GM23338 (cell line): ENCODE measurements at regions not wholly inside any gene's neighbourhood (a gene's known extent, or its start where the extent isn't known, plus 50 kb on each side); places are given as distances from the start of the nearest gene placed in this dataset.

ENCODE experiments used
- ATAC-seq: fragments of 200-7000 bp; cut with Tn5 transposase; 3 replicates; pipeline ENCODE4 v1.9.1; 2020
- DNase-seq: peaks from one replicate; pipeline ENCODE4 v3.0.0-alpha.2; 2015; ENCODE audit warnings: low spot score
- H2AFZ ChIP-seq: fragments of 200-600 bp; sonication (generic); 2 replicates; pipeline ENCODE4 v1.8.0; 2016; ENCODE audit warnings: antibody characterized with exemption, mild to moderate bottlenecking, moderate library complexity
- H3F3A ChIP-seq: fragments of 200-600 bp; sonication (generic); replicated peaks from 2 replicates; pipeline ENCODE4 v1.8.0; 2017; ENCODE audit warnings: antibody characterized with exemption, mixed run types, low read depth
- H3K27ac ChIP-seq: fragments of 200-600 bp; sonication (generic); 2 replicates; pipeline ENCODE4 v1.6.1; 2016; ENCODE audit warnings: low read depth
- H3K27me3 ChIP-seq: fragments of 200-600 bp; sonication (generic); 2 replicates; pipeline ENCODE4 v1.8.0; 2016; ENCODE audit warnings: mild to moderate bottlenecking, mixed run types, moderate library complexity; ENCODE audit not compliant: insufficient read depth
- H3K36me3 ChIP-seq: fragments of 200-600 bp; sonication (generic); 2 replicates; pipeline ENCODE4 v1.8.0; 2016; ENCODE audit warnings: mild to moderate bottlenecking; ENCODE audit not compliant: insufficient read depth
- H3K4me1 ChIP-seq: fragments of 200-600 bp; sonication (generic); 2 replicates; pipeline ENCODE4 v1.8.0; 2016; ENCODE audit warnings: mild to moderate bottlenecking, moderate library complexity; ENCODE audit not compliant: insufficient read depth
- H3K4me2 ChIP-seq: fragments of 200-600 bp; sonication (generic); 2 replicates; pipeline ENCODE4 v1.7.1; 2017; ENCODE audit warnings: mixed run types
- H3K4me3 ChIP-seq: fragments of 200-600 bp; sonication (generic); 2 replicates; pipeline ENCODE4 v1.6.1; 2016; ENCODE audit warnings: mixed run types
- H3K79me2 ChIP-seq: fragments of 200-600 bp; sonication (generic); replicated peaks from 2 replicates; pipeline ENCODE4 v1.8.0; 2017; ENCODE audit warnings: mild to moderate bottlenecking; ENCODE audit not compliant: insufficient read depth
- H3K9me2 ChIP-seq: fragments of 200-600 bp; sonication (generic); 2 replicates; pipeline ENCODE4 v1.8.0; 2017; ENCODE audit not compliant: insufficient read depth
- H4K20me1 ChIP-seq: fragments of 200-600 bp; sonication (generic); replicated peaks from 2 replicates; pipeline ENCODE4 v1.8.0; 2017; ENCODE audit warnings: mild to moderate bottlenecking; ENCODE audit not compliant: insufficient read depth
- H3K27ac Mint-ChIP-seq: 2 replicates; pipeline ENCODE4 v1.8.0; 2020; ENCODE audit warnings: inconsistent platforms, mild to moderate bottlenecking, moderate library complexity, mixed read lengths
- H3K27me3 Mint-ChIP-seq: 3 replicates; pipeline ENCODE4 v1.8.0; 2022; ENCODE audit warnings: low read depth, mild to moderate bottlenecking, moderate library complexity, mixed read lengths, inconsistent platforms; ENCODE audit not compliant: insufficient read depth, poor library complexity
- H3K36me3 Mint-ChIP-seq: 3 replicates; pipeline ENCODE4 v1.8.0; 2021; ENCODE audit warnings: low read depth, mild to moderate bottlenecking, inconsistent platforms, moderate library complexity, mixed read lengths
- H3K4me1 Mint-ChIP-seq: 3 replicates; pipeline ENCODE4 v1.8.0; 2020; ENCODE audit warnings: mild to moderate bottlenecking, inconsistent platforms, mixed read lengths
- H3K4me3 Mint-ChIP-seq: 3 replicates; pipeline ENCODE4 v1.8.0; 2021; ENCODE audit warnings: moderate library complexity, mild to moderate bottlenecking, inconsistent platforms, mixed read lengths
- H3K9me3 Mint-ChIP-seq: 3 replicates; pipeline ENCODE4 v1.8.0; 2020; ENCODE audit warnings: moderate library complexity, mild to moderate bottlenecking, inconsistent platforms, mixed read lengths
- CREB1 ChIP-seq: fragments of 250-450 bp; sonication (Bioruptor Pico); IDR thresholded peaks from 2 replicates; pipeline ENCODE4 v1.5.0; 2020; ENCODE audit warnings: low read depth, mild to moderate bottlenecking, moderate library complexity
- CTCF ChIP-seq, 2 experiments: fragments of 200-600 bp in 1 of 2; sonication (generic) in 1 of 2; conservative IDR thresholded peaks; 2 replicates each; pipeline versions ENCODE4 v1.5.1 to v1.6.1; 2016 to 2017; ENCODE audit warnings: antibody characterized with exemption in 2 of 2, low read depth in 2 of 2, mild to moderate bottlenecking in 2 of 2, moderate library complexity in 1 of 2
- ETS1 ChIP-seq: IDR thresholded peaks from 2 replicates; pipeline ENCODE4 v1.6.1; 2016; ENCODE audit warnings: antibody characterized with exemption
- EZH2 ChIP-seq: fragments of 200-600 bp; sonication (generic); IDR thresholded peaks from one replicate; pipeline ENCODE4 v1.8.0; 2017; ENCODE audit warnings: antibody characterized with exemption, mild to moderate bottlenecking, low read depth; ENCODE audit not compliant: unreplicated experiment
- EZH2phosphoT487 ChIP-seq: fragments of 200-600 bp; sonication (generic); IDR thresholded peaks from one replicate; pipeline ENCODE4 v1.8.1; 2018; ENCODE audit warnings: antibody characterized with exemption; ENCODE audit not compliant: unreplicated experiment
- JUNB ChIP-seq: IDR thresholded peaks from one replicate; pipeline ENCODE4 v1.6.1; 2016; ENCODE audit warnings: antibody characterized with exemption; ENCODE audit not compliant: unreplicated experiment
- NANOG ChIP-seq: IDR thresholded peaks from 2 replicates; pipeline ENCODE4 v1.6.1; 2016; ENCODE audit warnings: antibody characterized with exemption, borderline replicate concordance
- POLR2AphosphoS5 ChIP-seq: IDR thresholded peaks from 2 replicates; pipeline ENCODE4 v1.6.1; 2016; ENCODE audit warnings: antibody characterized with exemption, low read depth
- STAT1 ChIP-seq: IDR thresholded peaks from one replicate; pipeline ENCODE4 v1.6.1; 2016; ENCODE audit warnings: antibody characterized with exemption; ENCODE audit not compliant: unreplicated experiment
- ZNF114 ChIP-seq: fragments of 250-450 bp; sonication (Bioruptor Pico); IDR thresholded peaks from 2 replicates; pipeline ENCODE4 v1.5.0; 2020; ENCODE audit warnings: mild to moderate bottlenecking, moderate library complexity
- ZNF331 ChIP-seq: fragments of 250-450 bp; sonication (Bioruptor Pico); IDR thresholded peaks from 2 replicates; pipeline ENCODE4 v1.5.0; 2020; ENCODE audit warnings: low read depth, mild to moderate bottlenecking, moderate library complexity
- TF ChIP-seq, protein P1 (sequence below): fragments of 250-450 bp; sonication (Bioruptor Pico); IDR thresholded peaks from 2 replicates; pipeline ENCODE4 v1.5.0; 2020; ENCODE audit warnings: mild to moderate bottlenecking, moderate library complexity
- TF ChIP-seq, protein P2 (sequence below): IDR thresholded peaks from one replicate; pipeline ENCODE4 v1.6.1; 2018; ENCODE audit warnings: antibody characterized with exemption; ENCODE audit not compliant: unreplicated experiment

GRCh38 chr2:30379481-30379880 is 67.6 kb upstream of the LCLAT1 start:
- Histone ChIP-seq H3K79me2 (no peaks in the 10 kb centered on the region), H3K27ac (no peak overlapping the region), H3K4me2 (no peak overlapping the region), H4K20me1 (no peaks in the 10 kb centered on the region), H3K36me3 (no peaks in the 10 kb centered on the region), H3K27me3 (no peaks in the 10 kb centered on the region), H3F3A (no peaks in the 10 kb centered on the region), H3K4me1 (no peaks in the 10 kb centered on the region), H3K4me3 (no peak overlapping the region), H2AFZ (no peak overlapping the region), H3K9me2 (no peaks in the 10 kb centered on the region)
- Mint-ChIP-seq H3K27ac (no peak overlapping the region), H3K36me3 (no peaks in the 10 kb centered on the region), H3K4me1 (no peaks in the 10 kb centered on the region), H3K27me3 (no peaks in the 10 kb centered on the region), H3K9me3 (no peaks in the 10 kb centered on the region), H3K4me3 (no peak overlapping the region)
- TF ChIP-seq ETS1, result no peak
- no peak for TF ChIP-seq POLR2AphosphoS5
- TF ChIP-seq STAT1, result no peak
- TF ChIP-seq, protein P1, sequence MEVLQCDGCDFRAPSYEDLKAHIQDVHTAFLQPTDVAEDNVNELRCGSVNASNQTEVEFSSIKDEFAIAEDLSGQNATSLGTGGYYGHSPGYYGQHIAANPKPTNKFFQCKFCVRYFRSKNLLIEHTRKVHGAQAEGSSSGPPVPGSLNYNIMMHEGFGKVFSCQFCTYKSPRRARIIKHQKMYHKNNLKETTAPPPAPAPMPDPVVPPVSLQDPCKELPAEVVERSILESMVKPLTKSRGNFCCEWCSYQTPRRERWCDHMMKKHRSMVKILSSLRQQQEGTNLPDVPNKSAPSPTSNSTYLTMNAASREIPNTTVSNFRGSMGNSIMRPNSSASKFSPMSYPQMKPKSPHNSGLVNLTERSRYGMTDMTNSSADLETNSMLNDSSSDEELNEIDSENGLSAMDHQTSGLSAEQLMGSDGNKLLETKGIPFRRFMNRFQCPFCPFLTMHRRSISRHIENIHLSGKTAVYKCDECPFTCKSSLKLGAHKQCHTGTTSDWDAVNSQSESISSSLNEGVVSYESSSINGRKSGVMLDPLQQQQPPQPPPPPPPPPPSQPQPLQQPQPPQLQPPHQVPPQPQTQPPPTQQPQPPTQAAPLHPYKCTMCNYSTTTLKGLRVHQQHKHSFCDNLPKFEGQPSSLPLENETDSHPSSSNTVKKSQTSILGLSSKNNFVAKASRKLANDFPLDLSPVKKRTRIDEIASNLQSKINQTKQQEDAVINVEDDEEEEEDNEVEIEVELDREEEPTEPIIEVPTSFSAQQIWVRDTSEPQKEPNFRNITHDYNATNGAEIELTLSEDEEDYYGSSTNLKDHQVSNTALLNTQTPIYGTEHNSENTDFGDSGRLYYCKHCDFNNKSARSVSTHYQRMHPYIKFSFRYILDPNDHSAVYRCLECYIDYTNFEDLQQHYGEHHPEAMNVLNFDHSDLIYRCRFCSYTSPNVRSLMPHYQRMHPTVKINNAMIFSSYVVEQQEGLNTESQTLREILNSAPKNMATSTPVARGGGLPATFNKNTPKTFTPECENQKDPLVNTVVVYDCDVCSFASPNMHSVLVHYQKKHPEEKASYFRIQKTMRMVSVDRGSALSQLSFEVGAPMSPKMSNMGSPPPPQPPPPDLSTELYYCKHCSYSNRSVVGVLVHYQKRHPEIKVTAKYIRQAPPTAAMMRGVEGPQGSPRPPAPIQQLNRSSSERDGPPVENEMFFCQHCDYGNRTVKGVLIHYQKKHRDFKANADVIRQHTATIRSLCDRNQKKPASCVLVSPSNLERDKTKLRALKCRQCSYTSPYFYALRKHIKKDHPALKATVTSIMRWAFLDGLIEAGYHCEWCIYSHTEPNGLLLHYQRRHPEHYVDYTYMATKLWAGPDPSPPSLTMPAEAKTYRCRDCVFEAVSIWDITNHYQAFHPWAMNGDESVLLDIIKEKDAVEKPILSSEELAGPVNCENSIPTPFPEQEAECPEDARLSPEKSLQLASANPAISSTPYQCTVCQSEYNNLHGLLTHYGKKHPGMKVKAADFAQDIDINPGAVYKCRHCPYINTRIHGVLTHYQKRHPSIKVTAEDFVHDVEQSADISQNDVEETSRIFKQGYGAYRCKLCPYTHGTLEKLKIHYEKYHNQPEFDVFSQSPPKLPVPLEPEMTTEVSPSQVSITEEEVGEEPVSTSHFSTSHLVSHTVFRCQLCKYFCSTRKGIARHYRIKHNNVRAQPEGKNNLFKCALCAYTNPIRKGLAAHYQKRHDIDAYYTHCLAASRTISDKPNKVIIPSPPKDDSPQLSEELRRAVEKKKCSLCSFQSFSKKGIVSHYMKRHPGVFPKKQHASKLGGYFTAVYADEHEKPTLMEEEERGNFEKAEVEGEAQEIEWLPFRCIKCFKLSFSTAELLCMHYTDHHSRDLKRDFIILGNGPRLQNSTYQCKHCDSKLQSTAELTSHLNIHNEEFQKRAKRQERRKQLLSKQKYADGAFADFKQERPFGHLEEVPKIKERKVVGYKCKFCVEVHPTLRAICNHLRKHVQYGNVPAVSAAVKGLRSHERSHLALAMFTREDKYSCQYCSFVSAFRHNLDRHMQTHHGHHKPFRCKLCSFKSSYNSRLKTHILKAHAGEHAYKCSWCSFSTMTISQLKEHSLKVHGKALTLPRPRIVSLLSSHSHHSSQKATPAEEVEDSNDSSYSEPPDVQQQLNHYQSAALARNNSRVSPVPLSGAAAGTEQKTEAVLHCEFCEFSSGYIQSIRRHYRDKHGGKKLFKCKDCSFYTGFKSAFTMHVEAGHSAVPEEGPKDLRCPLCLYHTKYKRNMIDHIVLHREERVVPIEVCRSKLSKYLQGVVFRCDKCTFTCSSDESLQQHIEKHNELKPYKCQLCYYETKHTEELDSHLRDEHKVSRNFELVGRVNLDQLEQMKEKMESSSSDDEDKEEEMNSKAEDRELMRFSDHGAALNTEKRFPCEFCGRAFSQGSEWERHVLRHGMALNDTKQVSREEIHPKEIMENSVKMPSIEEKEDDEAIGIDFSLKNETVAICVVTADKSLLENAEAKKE (CRISPR knock-in tag), result no peak
- TF ChIP-seq EZH2phosphoT487, result no peak
- TF ChIP-seq, protein P2, sequence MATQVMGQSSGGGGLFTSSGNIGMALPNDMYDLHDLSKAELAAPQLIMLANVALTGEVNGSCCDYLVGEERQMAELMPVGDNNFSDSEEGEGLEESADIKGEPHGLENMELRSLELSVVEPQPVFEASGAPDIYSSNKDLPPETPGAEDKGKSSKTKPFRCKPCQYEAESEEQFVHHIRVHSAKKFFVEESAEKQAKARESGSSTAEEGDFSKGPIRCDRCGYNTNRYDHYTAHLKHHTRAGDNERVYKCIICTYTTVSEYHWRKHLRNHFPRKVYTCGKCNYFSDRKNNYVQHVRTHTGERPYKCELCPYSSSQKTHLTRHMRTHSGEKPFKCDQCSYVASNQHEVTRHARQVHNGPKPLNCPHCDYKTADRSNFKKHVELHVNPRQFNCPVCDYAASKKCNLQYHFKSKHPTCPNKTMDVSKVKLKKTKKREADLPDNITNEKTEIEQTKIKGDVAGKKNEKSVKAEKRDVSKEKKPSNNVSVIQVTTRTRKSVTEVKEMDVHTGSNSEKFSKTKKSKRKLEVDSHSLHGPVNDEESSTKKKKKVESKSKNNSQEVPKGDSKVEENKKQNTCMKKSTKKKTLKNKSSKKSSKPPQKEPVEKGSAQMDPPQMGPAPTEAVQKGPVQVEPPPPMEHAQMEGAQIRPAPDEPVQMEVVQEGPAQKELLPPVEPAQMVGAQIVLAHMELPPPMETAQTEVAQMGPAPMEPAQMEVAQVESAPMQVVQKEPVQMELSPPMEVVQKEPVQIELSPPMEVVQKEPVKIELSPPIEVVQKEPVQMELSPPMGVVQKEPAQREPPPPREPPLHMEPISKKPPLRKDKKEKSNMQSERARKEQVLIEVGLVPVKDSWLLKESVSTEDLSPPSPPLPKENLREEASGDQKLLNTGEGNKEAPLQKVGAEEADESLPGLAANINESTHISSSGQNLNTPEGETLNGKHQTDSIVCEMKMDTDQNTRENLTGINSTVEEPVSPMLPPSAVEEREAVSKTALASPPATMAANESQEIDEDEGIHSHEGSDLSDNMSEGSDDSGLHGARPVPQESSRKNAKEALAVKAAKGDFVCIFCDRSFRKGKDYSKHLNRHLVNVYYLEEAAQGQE, result no peak
- no peak for TF ChIP-seq ZNF114 (CRISPR knock-in tag)
- TF ChIP-seq CTCF (conservative IDR thresholded peaks at IDR 0.05; ENCODE audit: low read depth in 2 of 2), result no peak
- no peak for TF ChIP-seq ZNF331 (CRISPR knock-in tag)
- TF ChIP-seq CREB1 (CRISPR knock-in tag), result no peak
- TF ChIP-seq JUNB, result no peak
- no peak for TF ChIP-seq NANOG
- TF ChIP-seq EZH2, result no peak
- ATAC-seq (no peak), DNase-seq (no peak)
